ENCODE measurements at regions not wholly inside any gene's neighbourhood (a gene's known extent, or its start where the extent isn't known, plus 50 kb on each side); places are given as distances from the start of the nearest gene placed in this dataset.

GRCh38 chr13:99893567-99893966 is 78.0 kb downstream of the ZIC5 start:
- H3K9me3 Mint-ChIP-seq: no peaks in the 10 kb centered on the region
- POLR2A ChIA-PET: no interaction called here

GRCh38 chr13:99892866-99893504 is 78.6 kb downstream of the ZIC5 start:
- POLR2A ChIA-PET: no interaction called here
- intact Hi-C loops (cut with micrococcal nuclease): no loop called here
- CTCF ChIA-PET: interaction anchor here (1.1 kb wide), 1 partner anchor 342 kb away, joined by 4 read pairs; no protein-coding TSS in a partner anchor
- H3K27ac Mint-ChIP-seq: no peak overlapping the region
- H3K27me3 Mint-ChIP-seq: peaks cover 32% of the 10 kb centered on the region
- DNase-seq (no peak), ATAC-seq (ENCODE audit: low read depth) (no peak)
- peak overlapping the region; percentile 7 for H3K4me3 Mint-ChIP-seq
- no peak for TF ChIP-seq CTCF (IDR thresholded peaks at IDR 0.05)
- no peaks in the 10 kb centered on the region for H3K9me3 Mint-ChIP-seq
- H3K4me1 Mint-ChIP-seq: peaks cover 29% of the 10 kb centered on the region
- no peaks in the 10 kb centered on the region for H3K36me3 Mint-ChIP-seq (ENCODE audit: low read depth)

More at GRCh38 chr13:99893567-99893966, 78.0 kb downstream of the ZIC5 start:
- peaks cover 38% of the 10 kb centered on the region for H3K27me3 Mint-ChIP-seq
- no peak overlapping the region for H3K4me3 Mint-ChIP-seq
- ATAC-seq (ENCODE audit: low read depth) (no peak), DNase-seq (no peak)
- peaks cover 29% of the 10 kb centered on the region for H3K4me1 Mint-ChIP-seq
- no peak overlapping the region for H3K27ac Mint-ChIP-seq
- intact Hi-C loops (cut with micrococcal nuclease): no loop called here
- no peak for TF ChIP-seq CTCF (IDR thresholded peaks at IDR 0.05)
- CTCF ChIA-PET: interaction anchor here (1.1 kb wide), 1 partner anchor 342 kb away, joined by 4 read pairs; no protein-coding TSS in a partner anchor
- H3K36me3 Mint-ChIP-seq (ENCODE audit: low read depth): no peaks in the 10 kb centered on the region

GRCh38 chr13:99892196-99892613 is 79.4 kb downstream of the ZIC5 start:
- no peak for DNase-seq
- Mint-ChIP-seq H3K9me3 (no peaks in the 10 kb centered on the region), H3K4me3 (peak overlapping the region; percentile 63), H3K27me3 (peaks cover 25% of the 10 kb centered on the region), H3K4me1 (peaks cover 29% of the 10 kb centered on the region), H3K27ac (no peak overlapping the region), H3K36me3 (ENCODE audit: low read depth) (no peaks in the 10 kb centered on the region)
- no peak for ATAC-seq (ENCODE audit: low read depth)
- POLR2A ChIA-PET: no interaction called here
- intact Hi-C loops (cut with micrococcal nuclease): no loop called here
- no peak for TF ChIP-seq CTCF (IDR thresholded peaks at IDR 0.05)
- CTCF ChIA-PET: no interaction called here

- POLR2A ChIA-PET: no interaction called here
Observed at GRCh38 chr13:99886706-99887105, 84.9 kb downstream of the ZIC5 start.

GRCh38 chr13:99884913-99885312 is 86.7 kb downstream of the ZIC5 start:
- H3K4me3 Mint-ChIP-seq: no peak overlapping the region
- H3K27me3 Mint-ChIP-seq: peaks cover 5% of the 10 kb centered on the region
- no peaks in the 10 kb centered on the region for H3K9me3 Mint-ChIP-seq
- CTCF ChIA-PET: no interaction called here
- intact Hi-C loops (cut with micrococcal nuclease): no loop called here
- POLR2A ChIA-PET: no interaction called here
- peaks cover 21% of the 10 kb centered on the region for H3K4me1 Mint-ChIP-seq
- DNase-seq (no peak), ATAC-seq (ENCODE audit: low read depth) (no peak)
- H3K27ac Mint-ChIP-seq: no peak overlapping the region
- H3K36me3 Mint-ChIP-seq (ENCODE audit: low read depth): no peaks in the 10 kb centered on the region
- TF ChIP-seq CTCF (IDR thresholded peaks at IDR 0.05): no peak

More at GRCh38 chr13:99886706-99887105, 84.9 kb downstream of the ZIC5 start:
- ATAC-seq (ENCODE audit: low read depth) (no peak), DNase-seq (no peak)
- H3K4me1 Mint-ChIP-seq: peaks cover 21% of the 10 kb centered on the region
- intact Hi-C loops (cut with micrococcal nuclease): no loop called here
- no peaks in the 10 kb centered on the region for H3K36me3 Mint-ChIP-seq (ENCODE audit: low read depth)
- no peak for TF ChIP-seq CTCF (IDR thresholded peaks at IDR 0.05)
- CTCF ChIA-PET: no interaction called here
- H3K27me3 Mint-ChIP-seq: peaks cover 5% of the 10 kb centered on the region
- no peak overlapping the region for H3K4me3 Mint-ChIP-seq
- H3K27ac Mint-ChIP-seq: no peak overlapping the region
- H3K9me3 Mint-ChIP-seq: no peaks in the 10 kb centered on the region
